ENCODE measurements at regions not wholly inside any gene's neighbourhood (a gene's known extent, or its start where the extent isn't known, plus 50 kb on each side); places are given as distances from the start of the nearest gene placed in this dataset.

DNA sequence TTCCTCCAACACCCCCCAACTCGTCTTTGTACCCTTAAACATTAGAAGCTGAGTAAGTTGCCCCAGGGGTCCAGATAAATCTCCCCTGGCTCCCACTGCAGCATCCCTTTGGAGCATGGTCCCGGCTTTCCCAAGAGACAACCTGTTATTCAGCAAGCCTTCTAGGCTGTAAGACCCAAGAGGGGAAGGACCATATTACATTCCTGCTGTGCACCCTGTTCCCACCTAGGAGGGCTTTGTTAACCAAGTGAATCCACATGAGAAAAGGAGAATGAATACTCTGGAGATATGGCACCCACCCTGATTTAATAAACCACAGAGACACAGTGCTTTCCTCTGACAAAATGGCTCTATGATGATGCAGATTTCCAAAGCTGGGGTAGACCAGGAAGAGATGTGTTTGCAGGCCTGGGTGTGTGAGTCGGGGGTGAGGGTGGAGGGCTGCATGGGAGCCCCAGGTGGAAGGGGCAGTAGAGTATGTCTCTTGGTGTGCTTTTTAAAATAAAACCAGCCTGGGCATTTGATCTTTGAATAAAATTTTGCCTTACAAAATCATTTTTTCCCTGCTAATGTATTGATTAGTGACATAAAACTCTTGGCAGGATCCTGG lies 325.2 kb downstream of the DRD1 start:
- TF ChIP-seq POLR2A (IDR thresholded peaks at IDR 0.05; ENCODE audit: low read depth, low read length) (no peak), POLR2AphosphoS5 (IDR thresholded peaks at IDR 0.05; ENCODE audit: low read depth, low read length) (no peak)
